Islet precursor cell (in vitro differentiated cells): ENCODE measurements at regions not wholly inside any gene's neighbourhood (a gene's known extent, or its start where the extent isn't known, plus 50 kb on each side); places are given as distances from the start of the nearest gene placed in this dataset.
A peak's percentile ranks its signal among the peaks of the same experiment; 100 is the strongest.

ENCODE experiments used
- DNase-seq: peaks from one replicate; pipeline ENCODE4 v3.0.0-alpha.2; 2018

DNA sequence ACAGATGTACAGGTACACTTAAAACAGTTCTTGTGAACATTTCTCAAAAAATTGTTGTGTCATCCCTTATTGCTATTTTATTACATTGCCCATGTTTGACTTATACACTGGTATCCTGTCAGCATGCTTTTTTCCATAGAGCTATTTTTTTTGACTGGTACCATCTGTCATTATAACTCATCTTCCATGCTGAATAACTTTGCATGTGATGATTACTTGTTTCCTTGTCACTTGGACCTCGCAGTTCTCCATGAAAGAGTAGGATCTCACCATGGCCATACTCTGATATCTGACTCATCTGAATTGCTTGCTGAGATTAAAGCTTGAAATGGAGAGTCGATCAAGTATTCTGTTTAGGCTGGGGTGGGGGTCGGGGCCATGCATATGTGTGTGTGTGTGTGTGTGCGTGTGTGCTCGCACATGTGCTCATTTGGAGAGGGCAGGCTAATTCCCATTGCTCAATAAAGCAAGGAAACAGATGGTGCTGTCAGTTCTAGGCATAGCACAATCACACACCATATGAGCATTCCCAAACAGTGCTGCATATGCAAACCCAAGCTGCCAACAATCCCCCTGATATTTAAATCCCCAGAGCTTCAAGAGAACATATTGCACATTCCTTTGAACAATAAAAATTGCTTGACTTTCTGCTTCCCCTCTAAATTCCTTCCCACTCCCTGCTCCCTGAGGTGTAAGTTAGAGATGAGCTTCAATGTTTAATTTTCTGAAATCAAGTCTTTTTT, 62.9 kb downstream of the NHLRC3 start:
- DNase-seq = no peak

DNA sequence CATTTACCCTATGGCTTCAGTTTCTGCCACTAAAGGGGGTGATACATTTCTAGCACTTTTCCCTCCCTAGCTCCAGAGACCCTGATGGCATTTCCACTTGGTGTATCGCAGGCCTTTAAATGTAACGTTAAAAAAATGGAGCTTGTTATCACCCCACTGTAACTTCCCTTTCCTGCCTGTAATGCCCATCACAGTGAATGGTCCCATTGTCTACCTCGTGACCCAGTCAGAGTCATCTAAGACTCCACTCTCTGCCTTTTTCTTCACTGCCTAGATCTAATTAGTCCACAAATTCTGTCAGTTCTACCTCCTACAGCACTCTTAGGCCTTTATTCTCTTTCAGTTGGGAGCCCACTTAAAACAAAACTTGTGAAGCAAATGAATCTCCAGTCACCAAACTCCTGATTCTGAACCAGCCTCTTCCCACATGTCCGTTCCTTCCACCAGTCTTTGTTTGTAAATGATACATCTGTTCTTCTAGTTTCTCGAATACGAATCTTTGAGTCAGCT, 64.8 kb downstream of the NHLRC3 start:
- DNase-seq = peak; percentile 59

DNA sequence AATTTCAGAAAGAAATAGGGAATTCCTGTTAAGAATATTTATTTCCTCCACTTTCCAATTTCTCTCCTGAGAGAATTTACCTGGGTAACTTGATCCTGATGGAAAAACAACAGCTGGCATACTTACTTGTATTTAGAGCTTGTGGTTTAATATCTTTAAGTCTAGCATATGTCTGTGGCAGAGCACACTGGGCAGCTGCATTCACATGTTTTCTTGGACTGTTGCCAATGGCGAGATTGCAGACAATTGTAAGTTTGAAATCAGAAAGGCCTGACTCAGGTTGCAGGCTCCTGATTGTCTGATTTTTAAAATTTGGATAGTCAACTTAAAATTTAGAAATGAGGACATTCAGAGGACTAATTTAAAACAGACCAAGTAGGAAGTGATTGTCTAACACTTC, 66.9 kb downstream of the NHLRC3 start:
- DNase-seq = no peak

DNA sequence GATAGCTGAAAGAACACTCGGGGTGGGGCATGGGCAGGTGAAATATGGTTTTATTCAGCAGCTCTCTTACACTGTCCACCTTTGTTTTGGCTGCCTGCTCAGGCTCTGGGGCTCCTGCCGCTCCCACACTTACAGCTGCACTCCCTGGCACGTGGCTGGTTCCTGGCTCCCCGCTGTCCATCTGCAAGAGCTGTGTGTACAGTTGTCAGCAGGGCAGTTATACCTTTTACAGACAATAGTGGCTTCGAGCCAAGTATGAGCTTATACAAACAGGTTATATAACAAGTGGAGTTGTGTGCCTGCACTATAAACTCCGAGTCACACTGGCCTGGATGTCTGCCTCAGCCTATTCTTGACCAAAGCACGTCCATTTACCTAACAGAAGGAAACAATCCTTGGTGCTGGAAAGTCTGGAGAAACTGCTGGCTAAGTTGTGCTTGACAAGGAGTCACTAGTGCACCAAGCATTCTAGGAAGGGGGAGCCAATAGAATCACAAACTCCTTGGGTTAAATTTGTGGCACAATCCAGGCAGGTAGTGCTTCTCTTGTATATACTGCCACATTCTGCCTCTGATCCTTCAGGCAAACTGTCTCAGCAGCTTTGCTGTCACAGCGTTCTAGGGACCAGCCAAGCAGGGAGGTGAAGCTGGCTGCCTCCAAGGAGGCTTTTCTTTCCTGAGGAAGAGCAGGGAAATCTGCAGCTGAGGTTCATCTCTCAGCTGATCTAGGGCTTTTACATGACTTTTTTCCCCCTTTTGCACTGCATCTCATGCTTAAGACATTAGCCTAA, 68.2 kb downstream of the NHLRC3 start:
- no peak for DNase-seq

DNA sequence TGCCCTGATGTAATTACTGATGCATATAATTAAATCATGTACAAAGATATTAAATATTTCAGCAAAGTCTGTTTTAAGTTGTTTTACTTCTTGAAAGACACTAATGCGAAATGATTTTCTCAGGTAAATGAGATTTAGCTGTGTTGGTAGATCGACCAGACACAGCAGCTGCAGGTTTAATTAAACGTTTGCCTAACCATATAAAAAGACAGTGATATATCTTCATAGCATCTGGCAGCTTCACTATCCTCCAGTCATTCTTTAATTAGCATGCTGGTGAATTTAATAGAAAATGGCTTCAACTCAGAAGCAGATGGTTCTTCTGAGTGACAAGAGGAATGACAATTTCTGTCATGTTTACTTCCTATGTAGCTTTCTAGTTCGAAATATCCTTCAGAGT, 69.3 kb downstream of the NHLRC3 start:
- DNase-seq = no peak

DNA sequence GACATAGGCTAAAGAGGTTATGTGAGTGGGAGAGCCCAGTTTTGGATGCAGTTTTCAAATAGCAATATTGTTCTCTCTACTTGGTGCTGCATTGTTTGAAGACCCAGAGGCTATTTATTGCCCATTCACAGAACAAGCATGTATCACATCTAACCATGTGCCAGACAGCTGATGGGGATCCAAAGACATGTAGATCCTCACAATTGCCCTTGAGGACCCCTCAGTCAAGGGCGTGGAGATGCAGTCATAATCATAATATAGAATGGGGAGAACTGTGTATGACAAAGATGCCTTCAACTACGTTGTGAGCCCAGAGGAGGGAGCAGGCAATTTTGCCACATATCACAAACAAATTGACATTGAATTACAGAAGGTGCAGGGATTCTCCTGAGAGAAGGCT, 70.5 kb downstream of the NHLRC3 start:
- no peak for DNase-seq

DNA sequence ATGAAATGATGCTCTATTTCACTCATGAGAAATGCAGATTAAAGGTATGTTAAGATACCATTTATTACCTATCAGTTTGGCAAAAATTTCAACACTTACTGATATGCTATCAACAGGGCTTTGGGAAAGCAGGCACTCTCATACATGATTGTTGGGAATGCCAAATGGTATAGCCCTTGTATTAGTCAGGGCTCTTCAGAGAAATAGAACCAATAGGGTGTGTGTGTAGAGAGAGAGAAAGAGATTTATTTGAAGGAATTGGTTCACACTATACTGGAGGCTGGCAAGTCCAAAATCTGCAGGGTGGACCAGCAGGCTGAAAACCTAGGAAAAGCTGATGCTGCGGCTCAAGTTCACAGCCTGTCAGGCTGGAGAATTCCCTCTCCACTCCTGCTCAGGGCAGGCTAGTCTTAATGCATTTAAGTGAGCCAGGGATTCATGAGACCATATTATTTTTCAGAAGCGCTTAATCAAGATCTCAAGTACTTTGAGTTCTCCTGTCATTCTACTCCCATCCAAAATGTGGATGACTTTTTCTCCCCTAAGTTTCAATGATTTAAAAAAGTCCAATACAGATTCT, 72.4 kb downstream of the NHLRC3 start:
- DNase-seq = no peak

DNA sequence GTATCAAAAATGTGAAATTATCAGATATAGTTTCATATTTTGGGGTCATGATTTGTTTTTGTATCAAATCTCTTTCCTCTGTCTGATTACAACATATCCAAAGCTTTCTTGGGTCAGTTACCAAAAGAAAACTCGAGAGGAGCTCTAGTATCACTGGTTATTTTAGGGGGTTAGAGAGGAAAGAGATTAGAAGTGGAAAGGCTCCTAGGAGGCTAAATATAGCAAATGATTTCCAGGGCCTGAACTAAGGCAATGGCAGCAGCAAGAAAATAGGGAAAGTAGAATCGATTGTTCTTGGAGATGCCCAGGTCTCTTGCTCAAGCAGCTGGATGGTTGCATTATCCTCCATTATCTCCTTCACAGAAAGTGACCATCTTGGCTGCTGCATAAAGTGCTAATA, 72.9 kb downstream of the NHLRC3 start:
- no peak for DNase-seq

DNA sequence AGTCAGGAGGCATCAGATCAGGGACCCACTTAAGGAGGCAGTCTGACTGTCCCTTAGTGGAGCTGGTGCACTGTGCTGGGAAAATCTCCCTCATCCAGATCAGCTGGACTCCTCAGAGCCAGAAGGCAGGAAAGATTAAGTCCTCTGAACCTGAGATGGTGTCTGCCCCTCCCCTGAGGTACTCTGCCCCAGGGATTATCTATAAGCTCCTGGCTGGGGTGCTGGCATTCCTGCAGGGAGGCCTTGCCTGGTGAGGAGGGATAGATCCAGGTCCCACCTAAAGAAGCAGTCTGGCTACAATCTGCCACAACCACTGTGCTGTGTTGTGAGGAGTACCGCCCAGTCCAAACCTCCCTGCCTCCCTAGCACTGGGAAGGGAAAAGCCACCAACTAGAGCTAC, 81.2 kb downstream of the NHLRC3 start:
- no peak for DNase-seq

DNA sequence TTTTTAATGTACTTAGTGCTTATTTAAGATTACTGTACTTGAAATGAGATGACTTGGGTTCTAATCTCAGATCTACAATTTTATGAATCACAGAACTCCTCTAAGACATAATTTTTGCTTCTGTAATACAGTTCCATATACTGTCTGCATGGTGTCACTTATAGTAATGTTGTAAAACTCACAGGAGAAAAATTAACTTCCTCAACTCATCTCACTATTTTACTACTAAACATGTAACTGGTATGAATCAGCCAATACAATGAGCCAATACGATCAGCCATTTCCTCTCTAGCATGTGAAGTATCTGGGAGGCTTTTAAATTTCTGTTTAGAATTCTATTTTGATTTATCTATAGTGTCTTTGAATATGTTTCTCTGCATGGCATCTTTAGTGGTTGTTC, 85.3 kb downstream of the NHLRC3 start:
- DNase-seq = no peak

DNA sequence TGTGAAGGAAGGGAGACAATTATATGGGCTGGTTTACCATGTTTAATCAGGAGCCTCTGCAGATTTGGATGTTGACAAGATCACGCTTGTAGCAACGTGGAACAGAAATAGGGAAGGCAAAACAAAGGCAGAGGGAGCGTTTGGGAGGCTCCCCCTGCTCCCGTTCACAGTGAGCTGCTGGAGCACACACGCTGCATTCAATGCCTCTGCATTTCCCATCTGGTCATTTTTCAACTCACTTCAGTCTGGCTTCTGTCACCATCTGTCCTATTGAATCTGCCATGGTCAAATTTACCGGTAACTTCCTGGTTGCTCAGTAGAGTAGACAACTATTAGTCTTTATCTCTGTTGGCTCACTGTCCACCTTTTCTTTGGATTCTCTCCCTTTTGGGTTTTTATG, 91.0 kb downstream of the NHLRC3 start:
- DNase-seq = no peak

DNA sequence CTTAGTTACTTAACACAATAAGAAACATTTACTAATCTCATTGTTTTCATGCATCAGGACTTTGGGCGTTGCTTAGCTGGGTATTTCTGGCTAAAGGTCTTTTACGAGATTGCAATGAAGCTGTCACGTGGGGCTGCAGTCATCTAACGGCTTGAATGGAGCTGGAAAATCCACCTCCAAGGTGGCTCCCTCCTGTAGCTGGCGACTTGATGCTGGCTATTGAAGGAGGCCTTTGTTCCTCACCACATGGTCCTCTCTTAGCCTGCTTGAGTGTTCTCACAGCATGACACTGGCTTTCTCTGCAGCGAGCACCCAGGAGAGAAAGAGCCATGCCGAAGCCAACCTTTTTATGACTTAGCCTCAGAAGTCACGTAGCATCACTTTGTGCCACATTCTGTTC, 92.0 kb downstream of the NHLRC3 start:
- no peak for DNase-seq

DNA sequence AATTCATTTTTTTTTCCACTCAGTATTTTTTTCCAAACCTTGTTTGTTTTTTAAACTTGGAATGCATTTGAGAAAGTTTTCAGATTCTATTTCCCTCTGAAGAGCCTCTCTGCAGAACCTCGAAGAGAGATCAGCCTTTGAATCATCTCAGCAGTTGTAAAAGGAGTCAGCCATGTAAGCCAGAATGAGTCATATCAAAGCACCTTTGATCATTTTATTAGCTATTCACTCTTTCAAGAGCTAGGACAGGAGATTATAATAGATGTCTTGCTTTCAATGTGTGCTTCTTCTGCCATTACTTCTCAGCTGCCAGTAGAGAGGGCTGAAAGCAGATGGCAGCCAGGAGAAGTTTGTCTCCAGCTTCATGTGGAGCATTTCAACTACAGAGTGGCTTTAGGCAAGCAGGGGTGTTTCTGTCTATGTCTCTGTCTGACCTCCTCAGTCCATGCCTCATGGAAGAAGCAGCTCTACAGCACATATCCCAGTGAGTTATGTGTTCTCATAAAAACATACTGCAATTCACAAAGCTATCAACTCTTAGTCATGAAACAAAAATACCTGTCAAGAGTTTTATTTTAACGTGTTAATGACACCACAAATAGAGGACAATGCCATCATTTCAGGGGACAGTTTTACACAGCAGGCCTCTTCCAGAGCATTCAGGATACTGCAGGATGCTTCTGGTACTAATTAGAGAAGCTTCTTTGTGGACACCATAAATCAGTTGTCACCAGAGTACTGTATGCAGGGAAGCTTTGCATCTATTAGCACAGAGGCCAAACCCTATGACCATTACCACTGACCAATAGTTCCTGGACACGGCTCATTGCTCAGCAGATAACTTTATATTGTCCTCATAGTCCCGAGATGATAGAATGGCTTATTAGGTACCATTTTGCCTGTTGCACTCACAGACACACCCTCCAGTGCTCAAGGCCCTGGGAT, 94.3 kb downstream of the NHLRC3 start:
- DNase-seq = no peak

DNA sequence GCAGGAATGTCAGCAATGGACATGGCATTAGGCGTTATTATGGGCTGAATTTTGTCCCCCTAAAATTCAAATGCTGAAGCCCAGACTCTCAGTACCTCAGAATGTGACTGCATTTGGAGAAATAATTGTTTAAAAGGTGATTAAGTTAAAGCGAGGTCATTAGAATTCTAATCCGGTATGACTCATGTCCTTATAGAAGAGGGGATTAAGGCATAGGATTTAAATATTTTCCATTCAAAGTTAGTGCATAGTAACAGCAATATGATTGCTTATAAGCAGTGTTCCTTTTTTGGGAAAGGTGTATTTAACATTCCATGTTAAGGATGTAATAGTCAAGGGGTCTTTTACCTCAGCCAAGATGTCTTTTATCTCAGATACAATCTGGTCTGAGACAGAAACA, 95.5 kb downstream of the NHLRC3 start:
- no peak for DNase-seq

DNA sequence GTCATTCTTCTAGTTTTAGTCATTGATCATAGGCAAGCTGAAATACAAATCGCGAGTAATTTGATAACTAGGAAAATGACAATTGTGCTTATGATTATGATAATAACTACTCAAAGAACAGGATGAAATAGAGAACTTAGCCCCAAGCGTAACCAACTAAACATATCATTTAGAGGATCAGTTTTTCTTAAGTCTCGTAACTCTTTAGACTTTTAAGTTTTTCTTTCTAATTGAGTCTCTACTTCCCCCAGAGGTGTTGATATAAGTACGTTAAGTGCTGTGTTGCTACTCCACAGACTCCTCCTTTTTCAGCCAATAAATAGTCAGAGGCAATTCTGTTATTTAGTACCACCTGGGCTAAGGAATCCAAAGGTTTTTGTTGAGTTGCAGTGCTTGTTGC, 96.3 kb downstream of the NHLRC3 start:
- no peak for DNase-seq

DNA sequence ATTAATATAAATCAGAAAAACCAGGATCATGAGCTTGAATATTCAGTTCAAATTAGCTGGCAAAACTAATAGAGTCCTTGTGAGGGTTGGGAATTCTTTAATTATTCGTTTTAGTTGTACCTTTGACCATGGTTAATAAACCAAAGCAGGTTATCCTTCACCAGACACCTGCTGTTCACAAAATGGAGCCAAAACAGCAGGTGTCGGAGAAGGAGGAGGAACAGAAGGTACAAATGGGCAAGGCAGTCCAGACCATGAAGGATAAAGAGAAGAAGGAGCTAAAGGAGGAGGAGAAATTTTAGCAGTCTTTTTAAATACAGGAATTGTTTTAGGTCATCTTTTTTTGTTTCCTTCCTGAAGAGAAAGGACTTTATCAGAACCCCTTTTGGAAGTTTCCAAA, 106.1 kb downstream of the NHLRC3 start:
- DNase-seq = no peak

DNA sequence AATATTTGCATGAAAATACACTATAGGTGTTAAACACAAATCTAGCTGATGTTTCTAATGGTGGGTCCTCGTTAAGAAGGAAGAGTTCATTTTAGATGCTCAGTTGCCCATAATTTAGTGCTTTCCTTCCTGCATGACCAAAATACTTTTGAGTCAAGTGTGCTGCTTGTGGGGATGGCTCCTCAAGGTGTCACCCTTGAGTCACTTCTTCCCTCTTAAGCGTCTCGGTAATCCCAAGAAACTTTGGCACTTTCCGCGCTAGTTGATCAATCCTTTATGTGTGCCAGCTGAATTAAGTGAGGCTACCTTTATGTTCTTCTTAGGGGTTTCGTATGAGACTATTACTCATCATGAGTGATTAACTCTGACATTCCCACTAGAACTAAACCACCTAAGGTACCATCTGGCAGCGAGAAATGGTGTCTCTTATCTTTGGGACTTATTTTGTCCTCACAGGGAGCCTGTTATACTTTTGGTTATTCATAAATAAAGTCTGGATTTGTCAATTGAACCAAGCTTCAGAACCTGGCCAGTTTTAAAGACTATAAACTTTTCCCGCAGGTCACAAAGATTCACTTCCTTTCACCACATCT, 106.8 kb downstream of the NHLRC3 start:
- DNase-seq = peak; percentile 63

DNA sequence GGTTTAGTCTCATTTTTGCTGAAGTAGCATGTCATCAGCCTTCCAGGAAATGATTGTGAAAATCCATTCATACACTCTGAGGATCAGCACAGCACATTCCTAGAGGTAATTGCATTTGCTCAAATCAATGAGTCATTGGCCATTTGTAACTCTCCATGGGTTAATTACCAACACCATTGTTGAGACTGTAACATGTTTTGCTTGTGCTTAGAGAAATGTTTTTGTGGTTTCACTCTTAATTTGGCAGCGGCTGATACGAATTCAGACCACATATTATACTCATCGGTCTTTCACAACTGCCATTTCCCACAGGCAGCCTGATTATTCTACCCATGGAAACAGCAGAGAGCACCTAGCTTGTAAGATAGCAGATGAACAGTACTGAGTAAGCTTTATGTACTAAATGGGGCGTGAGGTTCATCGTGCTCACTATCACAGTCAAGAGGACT, 110.3 kb downstream of the NHLRC3 start:
- no peak for DNase-seq

DNA sequence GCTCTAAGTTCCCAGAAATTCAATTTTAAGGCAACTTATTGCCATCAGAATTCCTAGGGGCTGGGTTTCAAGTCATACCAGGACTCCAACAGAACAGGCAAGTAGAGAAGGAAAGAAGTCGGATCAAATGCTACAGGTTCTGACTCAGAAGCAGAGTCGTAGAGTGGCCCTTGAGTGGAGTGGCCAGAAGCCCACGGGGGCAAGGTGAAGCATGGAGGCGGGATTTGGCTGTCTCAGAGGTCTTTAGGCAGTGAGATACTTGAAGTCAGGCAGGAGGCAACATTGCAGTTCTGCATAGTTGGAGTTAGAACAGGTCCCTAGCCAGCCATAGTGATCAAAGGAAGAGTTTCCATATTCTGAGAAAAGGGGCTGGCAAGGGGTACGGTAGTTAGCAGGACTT, 111.6 kb downstream of the NHLRC3 start:
- DNase-seq = no peak

DNA sequence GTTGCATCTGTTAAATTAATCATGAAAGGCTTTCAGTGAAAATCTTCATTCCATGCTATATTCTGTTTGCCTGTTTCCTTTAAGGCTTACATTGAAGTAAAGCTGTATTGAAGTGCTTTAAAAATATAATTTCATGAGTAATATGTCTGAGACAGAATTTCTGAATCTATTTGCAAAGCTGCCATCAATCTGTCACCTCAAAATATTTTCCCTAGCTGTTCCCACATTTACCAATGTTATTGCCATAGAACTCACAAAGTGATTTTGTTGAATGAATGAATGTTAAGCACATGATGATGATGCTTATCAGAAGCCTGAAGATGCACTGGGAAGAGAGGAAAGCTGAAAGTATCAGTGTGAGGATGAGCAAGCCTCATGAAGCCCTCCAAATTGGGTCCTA, 115.8 kb downstream of the NHLRC3 start:
- DNase-seq = no peak

DNA sequence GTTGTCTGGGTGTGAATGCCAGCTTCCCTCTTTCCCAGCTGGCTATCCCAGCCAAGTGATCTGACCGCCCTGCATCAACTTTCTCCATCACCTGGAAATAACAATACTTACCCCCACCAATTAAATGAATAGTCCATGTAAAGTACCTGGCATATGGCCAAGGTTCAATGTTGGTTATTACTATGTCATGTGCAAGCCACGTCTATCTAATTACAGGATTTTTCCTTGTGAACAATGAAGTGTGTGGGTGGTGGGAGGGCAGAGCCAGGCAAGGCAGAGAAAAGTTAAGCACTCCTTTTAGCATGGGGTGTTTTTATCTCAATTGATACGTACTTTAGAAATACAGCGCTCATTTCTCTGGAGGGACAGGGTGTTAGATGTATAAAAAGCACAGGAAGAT, 121.1 kb downstream of the NHLRC3 start:
- DNase-seq = no peak

DNA sequence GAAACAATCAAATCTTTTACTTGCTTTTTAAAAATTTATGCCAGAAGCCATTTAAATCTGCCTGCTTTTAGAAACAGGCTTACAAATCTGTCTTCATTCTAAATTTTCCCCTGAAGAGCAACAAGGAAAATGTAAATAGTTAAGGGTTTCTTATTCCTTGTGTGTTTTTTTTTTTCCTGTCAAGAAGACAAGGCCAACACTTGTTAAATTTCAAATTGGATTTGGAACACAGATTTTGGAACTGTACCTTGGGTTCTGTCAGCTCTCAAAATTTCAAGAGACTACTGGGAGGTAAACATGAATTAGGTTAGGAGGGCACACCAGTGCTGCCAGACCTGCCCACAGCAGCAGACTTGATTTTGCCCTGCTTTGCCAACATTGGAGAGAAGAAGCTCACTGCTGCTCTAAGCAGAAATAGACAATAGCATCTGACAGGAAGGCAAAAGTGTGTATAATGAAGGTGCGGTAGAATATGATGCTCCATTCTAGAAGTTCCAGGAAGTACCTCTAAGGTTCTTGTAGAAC, 121.7 kb downstream of the NHLRC3 start:
- DNase-seq = no peak
